Thyroid gland (tissue), 4 donors: ENCODE measurements at regions not wholly inside any gene's neighbourhood (a gene's known extent, or its start where the extent isn't known, plus 50 kb on each side); places are given as distances from the start of the nearest gene placed in this dataset.

Experiments
- POLR2A ChIP-seq, 2 donors: fragments of 450-650 bp; IDR thresholded peaks; one replicate each; pipeline ENCODE4 v1.6.1; 2017; ENCODE audit warnings: antibody characterized with exemption in 2 of 2, mild to moderate bottlenecking in 2 of 2, moderate library complexity in 1 of 2
- TF ChIP-seq, protein P1 (sequence below), 6 experiments: fragments of 200-600 bp in 3 of 6; fragments of 450-650 bp in 3 of 6; sonication (generic) in 3 of 6; IDR thresholded peaks; one replicate each; pipeline ENCODE4 v1.5.1; 2016 to 2019; ENCODE audit warnings: antibody characterized with exemption in 6 of 6, mild to moderate bottlenecking in 2 of 6, inconsistent platforms in 1 of 6, moderate library complexity in 1 of 6

DNA sequence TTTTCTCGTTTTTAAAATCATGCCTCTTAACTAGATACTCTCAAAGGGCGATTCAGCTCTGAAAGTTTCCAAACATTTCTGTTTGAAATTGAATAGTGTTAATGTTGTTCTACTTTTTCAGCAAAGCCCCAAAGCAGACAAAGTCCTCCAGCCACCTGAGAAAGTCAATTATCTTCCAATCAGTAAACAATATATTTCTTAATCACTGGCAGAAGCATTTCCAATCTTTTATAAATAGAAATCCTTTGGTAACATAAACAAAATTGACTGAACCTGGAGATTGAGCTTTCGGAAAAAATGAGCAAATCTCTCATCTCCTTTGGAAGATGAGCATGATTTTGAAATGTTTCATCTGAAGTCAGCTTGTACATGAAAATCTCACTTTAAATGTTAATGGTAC, 84.4 kb upstream of the FIBIN start:
- TF ChIP-seq, protein P1, sequence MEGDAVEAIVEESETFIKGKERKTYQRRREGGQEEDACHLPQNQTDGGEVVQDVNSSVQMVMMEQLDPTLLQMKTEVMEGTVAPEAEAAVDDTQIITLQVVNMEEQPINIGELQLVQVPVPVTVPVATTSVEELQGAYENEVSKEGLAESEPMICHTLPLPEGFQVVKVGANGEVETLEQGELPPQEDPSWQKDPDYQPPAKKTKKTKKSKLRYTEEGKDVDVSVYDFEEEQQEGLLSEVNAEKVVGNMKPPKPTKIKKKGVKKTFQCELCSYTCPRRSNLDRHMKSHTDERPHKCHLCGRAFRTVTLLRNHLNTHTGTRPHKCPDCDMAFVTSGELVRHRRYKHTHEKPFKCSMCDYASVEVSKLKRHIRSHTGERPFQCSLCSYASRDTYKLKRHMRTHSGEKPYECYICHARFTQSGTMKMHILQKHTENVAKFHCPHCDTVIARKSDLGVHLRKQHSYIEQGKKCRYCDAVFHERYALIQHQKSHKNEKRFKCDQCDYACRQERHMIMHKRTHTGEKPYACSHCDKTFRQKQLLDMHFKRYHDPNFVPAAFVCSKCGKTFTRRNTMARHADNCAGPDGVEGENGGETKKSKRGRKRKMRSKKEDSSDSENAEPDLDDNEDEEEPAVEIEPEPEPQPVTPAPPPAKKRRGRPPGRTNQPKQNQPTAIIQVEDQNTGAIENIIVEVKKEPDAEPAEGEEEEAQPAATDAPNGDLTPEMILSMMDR (IDR thresholded peaks at IDR 0.05) = no peak
- TF ChIP-seq POLR2A (IDR thresholded peaks at IDR 0.05) = no peak
